SK-N-MC (cell line): ENCODE measurements at regions not wholly inside any gene's neighbourhood (a gene's known extent, or its start where the extent isn't known, plus 50 kb on each side); places are given as distances from the start of the nearest gene placed in this dataset.

ENCODE experiments used
- EZH2 ChIP-seq: fragments of 200-600 bp; sonication (generic); IDR thresholded peaks from one replicate; pipeline ENCODE4 v1.6.1; 2017; ENCODE audit warnings: antibody characterized with exemption
- POLR2AphosphoS5 ChIP-seq: IDR thresholded peaks from 2 replicates; pipeline ENCODE4 v1.6.1; 2012; ENCODE audit warnings: mild to moderate bottlenecking, low read depth, low read length, borderline replicate concordance

GRCh38 chr2:52775674-52776073 lies 991.9 kb upstream of the CHAC2 start:
- TF ChIP-seq EZH2 (no peak), POLR2AphosphoS5 (no peak)
